Ishikawa (cell line): ENCODE measurements at regions not wholly inside any gene's neighbourhood (a gene's known extent, or its start where the extent isn't known, plus 50 kb on each side); places are given as distances from the start of the nearest gene placed in this dataset.

ENCODE experiments used
- CEBPB ChIP-seq: IDR thresholded peaks from 2 replicates; pipeline ENCODE4 v1.6.1; 2012
- EP300 ChIP-seq: IDR thresholded peaks from 2 replicates; pipeline ENCODE4 v1.6.1; 2012; ENCODE audit warnings: borderline replicate concordance

- TF ChIP-seq EP300 (no peak), CEBPB (no peak)
Observed at GRCh38 chr7:6917258-6917657, 91.2 kb upstream of the CCZ1B start.
